Endothelial cell of umbilical vein (primary cell): ENCODE measurements at regions not wholly inside any gene's neighbourhood (a gene's known extent, or its start where the extent isn't known, plus 50 kb on each side); places are given as distances from the start of the nearest gene placed in this dataset.

ENCODE experiments used
- CTCF ChIP-seq, 2 donors: IDR thresholded peaks; 1 replicate in 1 of 2; 2 replicates in 1 of 2; pipeline ENCODE4 v1.5.1; 2011; ENCODE audit warnings: low read length in 2 of 2, mild to moderate bottlenecking in 2 of 2, moderate library complexity in 2 of 2, control low read depth in 1 of 2, inconsistent platforms in 1 of 2, low read depth in 1 of 2; ENCODE audit not compliant: insufficient read depth in 1 of 2; ENCODE audit errors: extremely low read depth in 1 of 2
- FOS ChIP-seq: IDR thresholded peaks from 2 replicates; pipeline ENCODE4 v1.6.1; 2011; ENCODE audit warnings: mild to moderate bottlenecking, low read length, moderate library complexity, borderline replicate concordance; ENCODE audit not compliant: insufficient read depth
- MYC ChIP-seq: IDR thresholded peaks from one replicate; pipeline ENCODE4 v1.6.1; 2011; ENCODE audit warnings: mild to moderate bottlenecking, low read depth, low read length
- POLR2A ChIP-seq: IDR thresholded peaks from 2 replicates; pipeline ENCODE4 v1.6.1; 2012; ENCODE audit warnings: low read depth, mild to moderate bottlenecking, control low read depth, low read length
- POLR2AphosphoS5 ChIP-seq: IDR thresholded peaks from 2 replicates; pipeline ENCODE4 v1.6.1; 2012; ENCODE audit warnings: low read depth, mild to moderate bottlenecking, control low read depth, low read length, moderate library complexity; ENCODE audit not compliant: insufficient read depth

- TF ChIP-seq FOS (no peak), CTCF (IDR thresholded peaks at IDR 0.05; ENCODE audit: extremely low read depth in 1 of 2, insufficient read depth in 1 of 2, low read depth in 1 of 2, low read length in 2 of 2) (no peak), POLR2AphosphoS5 (no peak), POLR2A (no peak), MYC (no peak)
Observed at GRCh38 chr20:52645822-52646221, 326.3 kb upstream of the TSHZ2 start.
